GM12891 (cell line): ENCODE measurements at regions not wholly inside any gene's neighbourhood (a gene's known extent, or its start where the extent isn't known, plus 50 kb on each side); places are given as distances from the start of the nearest gene placed in this dataset.

Source experiments
- POLR2A ChIP-seq: IDR thresholded peaks from 2 replicates; pipeline ENCODE4 v1.6.1; 2011; ENCODE audit warnings: low read depth, low read length, control low read depth
- POLR2AphosphoS5 ChIP-seq: IDR thresholded peaks from 2 replicates; pipeline ENCODE4 v1.6.1; 2011; ENCODE audit warnings: low read depth, low read length, control low read depth
- SPI1 ChIP-seq: IDR thresholded peaks from 2 replicates; pipeline ENCODE4 v1.6.1; 2011; ENCODE audit warnings: low read depth, low read length, control low read depth
- TAF1 ChIP-seq: IDR thresholded peaks from 2 replicates; pipeline ENCODE4 v1.6.1; 2011; ENCODE audit warnings: low read depth, low read length, control low read depth

GRCh38 chr13:109606520-109606919, 179.9 kb downstream of the IRS2 start:
- TF ChIP-seq POLR2A, result no peak
- no peak for TF ChIP-seq POLR2AphosphoS5
- no peak for TF ChIP-seq TAF1
- no peak for TF ChIP-seq SPI1
